Body of pancreas (tissue), 4 donors: ENCODE measurements at regions not wholly inside any gene's neighbourhood (a gene's known extent, or its start where the extent isn't known, plus 50 kb on each side); places are given as distances from the start of the nearest gene placed in this dataset.
"Not testable (repeated sequence)": the region's sequence is repeated elsewhere in the genome, so short reads cannot be mapped to it uniquely, and the experiment has no call there.

ENCODE experiments used
- ATAC-seq: fragments of 150-250 bp; one replicate; pipeline ENCODE4 v1.9.1; 2016
- DNase-seq, 4 donors: peaks; one replicate each; pipeline ENCODE4 v3.0.0-alpha.2; 2019
- H3K27ac ChIP-seq, 4 donors: fragments of 200-600 bp; sonication (generic); 1 replicate in 3 of 4; 2 replicates in 1 of 4; pipeline versions ENCODE4 v1.5.1 to v1.6.1; 2016 to 2019; ENCODE audit warnings: mild to moderate bottlenecking in 1 of 4, mixed read lengths in 1 of 4, moderate library complexity in 1 of 4
- H3K27me3 ChIP-seq, 2 donors: fragments of 200-600 bp; sonication (generic); one replicate each; pipeline ENCODE4 v1.6.0; 2016; ENCODE audit warnings: mild to moderate bottlenecking in 1 of 2
- H3K36me3 ChIP-seq, 2 donors: fragments of 200-600 bp; sonication (generic); replicated peaks in 1 of 2; 2 replicates each; pipeline ENCODE4 v1.5.1; 2016; ENCODE audit warnings: low read depth in 2 of 2; ENCODE audit not compliant: insufficient read depth in 1 of 2
- H3K4me1 ChIP-seq: fragments of 200-600 bp; sonication (generic); one replicate; pipeline ENCODE4 v1.6.0; 2016
- H3K4me3 ChIP-seq, 2 donors: fragments of 200-600 bp; sonication (generic); 1 replicate in 1 of 2; 2 replicates in 1 of 2; pipeline ENCODE4 v1.5.1; 2016 to 2019
- H3K9me3 ChIP-seq, 3 donors: fragments of 200-600 bp; sonication (generic); 1 replicate in 2 of 3; 2 replicates in 1 of 3; pipeline ENCODE4 v1.5.1; 2016
- POLR2A ChIP-seq, 3 donors: fragments of 450-650 bp; IDR thresholded peaks; one replicate each; pipeline ENCODE4 v1.6.1; 2016; ENCODE audit warnings: antibody characterized with exemption in 3 of 3, mild to moderate bottlenecking in 2 of 3
- WGBS, 2 donors: methylation state at CpG; one replicate each; pipeline ENCODE4 v1.1.5; 2017; 5-methylcytosine and 5-hydroxymethylcytosine counted together
- intact Hi-C: fragments of 100-400 bp; cut with DNase I; formaldehyde crosslinking; loops from one replicate; pipeline ENCODE4 v1.15.1; 2023
- TF ChIP-seq, protein P1 (sequence below), 7 experiments: fragments of 450-650 bp in 4 of 7; fragments of 200-600 bp in 3 of 7; sonication (generic) in 3 of 7; IDR thresholded peaks; one replicate each; pipeline ENCODE4 v1.5.1; 2016 to 2019; ENCODE audit warnings: antibody characterized with exemption in 7 of 7

DNA sequence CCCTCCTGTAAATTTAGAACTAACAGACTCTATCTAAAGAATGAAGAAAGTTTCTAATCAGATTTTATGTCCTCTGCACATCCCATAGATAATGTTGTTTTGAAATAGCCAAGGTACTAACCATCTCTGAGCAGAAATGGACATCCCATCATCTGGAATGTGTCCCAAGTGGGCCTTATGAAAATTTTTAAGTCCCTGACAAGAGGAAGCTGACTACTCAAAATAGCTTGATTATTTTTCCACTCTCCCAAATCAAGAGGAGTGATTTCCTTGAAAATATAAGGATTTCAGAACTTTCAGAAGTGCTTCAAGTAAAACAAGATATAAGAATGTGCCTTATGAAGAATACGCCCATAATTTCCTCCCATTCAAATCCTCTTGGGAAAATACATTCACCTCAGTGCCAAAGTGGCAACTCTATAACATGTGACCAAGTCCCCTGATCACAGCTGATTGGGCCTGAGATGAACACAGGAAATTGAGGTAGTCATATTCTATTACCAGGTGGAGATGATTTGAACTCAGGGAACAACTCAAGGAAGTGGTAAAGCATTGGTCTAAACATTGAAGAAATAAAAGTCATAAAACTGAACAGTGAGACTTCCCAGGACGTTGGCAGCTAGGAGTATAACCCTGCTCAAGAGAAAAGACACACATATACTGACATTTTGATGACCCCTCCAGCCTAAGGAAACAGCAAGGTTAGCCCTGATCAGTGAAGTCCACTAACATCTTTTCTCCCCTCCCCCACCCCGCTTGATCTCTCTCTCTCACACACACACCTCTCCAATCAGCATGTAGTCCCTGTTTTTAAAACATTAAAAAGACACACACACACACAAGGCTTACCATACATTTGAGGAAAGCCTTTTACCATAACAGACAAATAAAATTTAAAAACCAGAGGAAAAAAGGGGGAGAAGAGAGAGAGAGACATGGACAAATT, 70.8 kb upstream of the TEAD1 start:
- Histone ChIP-seq H3K9me3 (no peaks in the 10 kb centered on the region), H3K4me1 (peaks cover 8% of the 10 kb centered on the region), H3K27ac (no peak overlapping the region), H3K36me3 (no peaks in the 10 kb centered on the region), H3K27me3 (no peaks in the 10 kb centered on the region), H3K4me3 (no peak overlapping the region)
- ATAC-seq, result no peak
- WGBS, 2 donors, result 48 to 78% methylated on average over 3 of the region's 3 CpGs
- intact Hi-C loops, result no loop called here
- no peak for DNase-seq
- TF ChIP-seq POLR2A (IDR thresholded peaks at IDR 0.05), result no peak
- TF ChIP-seq, protein P1, sequence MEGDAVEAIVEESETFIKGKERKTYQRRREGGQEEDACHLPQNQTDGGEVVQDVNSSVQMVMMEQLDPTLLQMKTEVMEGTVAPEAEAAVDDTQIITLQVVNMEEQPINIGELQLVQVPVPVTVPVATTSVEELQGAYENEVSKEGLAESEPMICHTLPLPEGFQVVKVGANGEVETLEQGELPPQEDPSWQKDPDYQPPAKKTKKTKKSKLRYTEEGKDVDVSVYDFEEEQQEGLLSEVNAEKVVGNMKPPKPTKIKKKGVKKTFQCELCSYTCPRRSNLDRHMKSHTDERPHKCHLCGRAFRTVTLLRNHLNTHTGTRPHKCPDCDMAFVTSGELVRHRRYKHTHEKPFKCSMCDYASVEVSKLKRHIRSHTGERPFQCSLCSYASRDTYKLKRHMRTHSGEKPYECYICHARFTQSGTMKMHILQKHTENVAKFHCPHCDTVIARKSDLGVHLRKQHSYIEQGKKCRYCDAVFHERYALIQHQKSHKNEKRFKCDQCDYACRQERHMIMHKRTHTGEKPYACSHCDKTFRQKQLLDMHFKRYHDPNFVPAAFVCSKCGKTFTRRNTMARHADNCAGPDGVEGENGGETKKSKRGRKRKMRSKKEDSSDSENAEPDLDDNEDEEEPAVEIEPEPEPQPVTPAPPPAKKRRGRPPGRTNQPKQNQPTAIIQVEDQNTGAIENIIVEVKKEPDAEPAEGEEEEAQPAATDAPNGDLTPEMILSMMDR (IDR thresholded peaks at IDR 0.05), result no peak

DNA sequence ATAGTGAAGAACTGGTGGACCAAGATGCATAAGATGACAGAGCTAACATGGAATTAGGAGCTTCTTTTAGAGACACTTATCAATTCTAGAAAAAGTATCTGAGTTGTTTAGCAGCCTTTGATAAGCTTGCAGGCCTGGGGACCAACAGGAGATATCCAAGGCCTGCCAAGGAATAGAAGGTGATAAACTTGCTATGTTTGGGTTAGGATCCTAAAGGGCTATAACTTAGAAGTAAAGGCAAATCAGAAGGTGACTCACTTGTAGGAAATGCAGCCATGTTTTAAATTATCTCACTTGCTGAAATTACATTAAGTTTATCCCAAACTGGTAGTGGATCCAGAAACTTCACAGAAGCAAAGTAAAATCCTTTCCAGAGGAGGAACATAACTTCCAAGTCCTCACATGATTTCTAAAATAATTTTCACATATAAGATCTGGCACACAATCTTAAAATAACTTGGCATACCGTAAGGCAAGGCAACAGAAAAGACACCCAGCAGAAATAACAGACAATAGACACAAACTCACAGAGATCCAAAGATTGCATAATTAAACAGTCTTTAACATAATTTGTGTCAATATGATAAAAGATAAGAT, 69.6 kb upstream of the TEAD1 start:
- Histone ChIP-seq H3K4me3 (no peak overlapping the region), H3K36me3 (no peaks in the 10 kb centered on the region), H3K4me1 (peaks cover 2% of the 10 kb centered on the region), H3K9me3 (no peaks in the 10 kb centered on the region), H3K27ac (no peak overlapping the region), H3K27me3 (no peaks in the 10 kb centered on the region)
- DNase-seq (no peak), ATAC-seq (no peak)
- intact Hi-C loops, result no loop called here
- TF ChIP-seq POLR2A (IDR thresholded peaks at IDR 0.05), result no peak
- TF ChIP-seq, protein P1 (IDR thresholded peaks at IDR 0.05), result no peak
- 89 to 94% methylated on average over 1 of the region's 1 CpG for WGBS, 2 donors

DNA sequence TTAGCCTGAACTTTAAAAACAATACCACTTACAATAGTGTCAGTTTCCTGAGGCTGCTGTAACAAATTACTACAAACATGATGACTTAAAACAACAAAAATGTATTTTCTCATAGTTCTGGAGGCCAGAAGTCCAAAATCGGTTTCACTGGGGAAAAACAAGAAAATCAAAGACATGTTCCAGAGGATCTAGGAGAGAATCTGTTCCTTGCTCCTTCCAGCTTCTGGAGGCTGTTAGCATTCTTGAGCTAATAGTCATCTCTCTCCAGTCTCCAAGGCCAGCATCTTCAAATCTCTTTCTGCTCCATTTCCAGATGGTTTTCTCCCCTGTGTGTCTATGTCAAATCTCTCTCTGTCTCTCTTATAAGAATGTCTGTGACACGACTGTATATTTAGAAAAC, 67.6 kb upstream of the TEAD1 start:
- no peak for ATAC-seq
- intact Hi-C loops, result no loop called here

DNA sequence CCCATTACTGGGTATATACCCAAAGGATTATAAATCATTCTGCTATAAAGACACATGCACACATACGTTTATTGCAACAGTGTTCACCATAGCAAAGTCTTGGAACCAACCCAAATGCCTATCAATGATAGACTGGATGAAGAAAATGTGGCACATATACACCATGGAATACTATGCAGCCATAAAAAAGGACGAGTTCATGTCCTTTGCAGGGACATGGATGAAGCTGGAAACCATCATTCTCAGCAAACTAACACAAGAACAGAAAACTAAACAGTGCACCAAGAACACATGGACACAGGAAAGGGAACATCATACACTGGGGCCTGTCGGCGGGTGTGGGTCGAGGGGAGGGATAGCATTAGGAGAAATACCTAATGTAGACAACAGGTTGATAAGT, 65.5 kb upstream of the TEAD1 start:
- H3K27me3 ChIP-seq, H3K4me1 ChIP-seq, ATAC-seq, H3K27ac ChIP-seq, DNase-seq, H3K36me3 ChIP-seq, H3K9me3 ChIP-seq, H3K4me3 ChIP-seq, intact Hi-C loops: not testable (repeated sequence)
- WGBS, 2 donors, result 61 to 75% methylated on average over 5 of the region's 5 CpGs

More for the DNA sequence above, 67.6 kb upstream of the TEAD1 start:
- no peak for DNase-seq
- no peak for TF ChIP-seq POLR2A (IDR thresholded peaks at IDR 0.05)
- Histone ChIP-seq H3K27ac (no peak overlapping the region), H3K9me3 (peaks cover 0 to 1% (median 0%) of the 10 kb centered on the region in 3 donors), H3K4me1 (no peaks in the 10 kb centered on the region), H3K4me3 (no peak overlapping the region), H3K36me3 (no peaks in the 10 kb centered on the region), H3K27me3 (no peaks in the 10 kb centered on the region)
- 53 to 67% methylated on average over 2 of the region's 2 CpGs for WGBS, 2 donors

DNA sequence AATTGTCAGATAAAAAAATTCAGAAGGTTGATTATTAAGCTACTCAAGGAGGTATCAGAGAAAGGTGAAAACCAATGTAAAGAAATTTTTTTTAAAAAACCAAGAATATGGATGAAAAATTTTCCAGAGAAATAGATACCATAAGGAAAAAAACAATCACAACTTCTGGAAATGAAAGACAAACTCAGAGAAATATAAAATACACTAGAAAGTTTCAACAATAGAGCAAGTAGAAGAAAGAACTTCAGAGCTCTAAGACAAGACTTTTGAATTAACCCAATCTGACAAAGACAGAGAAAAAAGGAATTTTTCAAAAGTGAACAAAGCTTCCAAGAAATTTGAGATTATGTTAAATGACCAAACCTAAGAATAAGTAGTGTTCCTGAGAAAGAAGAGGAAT, 62.9 kb upstream of the TEAD1 start:
- intact Hi-C loops, result no loop called here
- DNase-seq (no peak), ATAC-seq (no peak)
- Histone ChIP-seq H3K4me3 (no peak overlapping the region), H3K36me3 (no peaks in the 10 kb centered on the region), H3K27ac (no peak overlapping the region), H3K9me3 (peaks cover 0 to 7% (median 0%) of the 10 kb centered on the region in 3 donors), H3K4me1 (no peaks in the 10 kb centered on the region), H3K27me3 (no peaks in the 10 kb centered on the region)
- no peak for TF ChIP-seq POLR2A (IDR thresholded peaks at IDR 0.05)
- TF ChIP-seq, protein P1 (IDR thresholded peaks at IDR 0.05), result no peak
